Tibial artery (tissue), 4 donors: ENCODE measurements at regions not wholly inside any gene's neighbourhood (a gene's known extent, or its start where the extent isn't known, plus 50 kb on each side); places are given as distances from the start of the nearest gene placed in this dataset.

ENCODE experiments used
- DNase-seq, 2 donors: peaks; one replicate each; pipeline ENCODE4 v3.0.0-alpha.2; 2019
- H3K27ac ChIP-seq, 2 donors: fragments of 200-600 bp; sonication (generic) in 1 of 2; 1 replicate in 1 of 2; 2 replicates in 1 of 2; pipeline ENCODE4 v1.5.1; 2018 to 2019; ENCODE audit warnings: mild to moderate bottlenecking in 1 of 2
- H3K27me3 ChIP-seq, 2 donors: fragments of 200-600 bp; sonication (generic) in 1 of 2; one replicate each; pipeline versions ENCODE4 v1.5.1 to v1.6.0; 2016 to 2019
- H3K36me3 ChIP-seq, 3 donors: fragments of 200-600 bp; sonication (generic) in 2 of 3; one replicate each; pipeline ENCODE4 v1.5.1; 2016 to 2019; ENCODE audit warnings: mild to moderate bottlenecking in 2 of 3
- H3K4me1 ChIP-seq, 4 donors: fragments of 200-600 bp; sonication (generic) in 2 of 4; 1 replicate in 3 of 4; 2 replicates in 1 of 4; pipeline ENCODE4 v1.5.1; 2016 to 2019
- H3K4me3 ChIP-seq, 2 donors: fragments of 200-600 bp; sonication (generic) in 1 of 2; 1 replicate in 1 of 2; 2 replicates in 1 of 2; pipeline ENCODE4 v1.5.1; 2018 to 2019; ENCODE audit warnings: mild to moderate bottlenecking in 2 of 2
- H3K9me3 ChIP-seq, 3 donors: fragments of 200-600 bp; sonication (generic) in 1 of 3; one replicate each; pipeline ENCODE4 v1.5.1; 2016 to 2019
- CTCF ChIP-seq, 2 experiments: fragments of 200-600 bp in 1 of 2; fragments of 450-650 bp in 1 of 2; IDR thresholded peaks; one replicate each; pipeline ENCODE4 v1.5.1; 2017 to 2019; ENCODE audit warnings: antibody characterized with exemption in 2 of 2, mild to moderate bottlenecking in 1 of 2, moderate library complexity in 1 of 2
- intact Hi-C: fragments of 100-400 bp; cut with DNase I; formaldehyde crosslinking; loops from one replicate; pipeline ENCODE4 v1.15.0; 2023; ENCODE audit warnings: low total_unique reads

GRCh38 chr2:139099721-139100120, 319.5 kb upstream of the NXPH2 start:
- Histone ChIP-seq H3K27ac (no peak overlapping the region), H3K27me3 (no peaks in the 10 kb centered on the region), H3K4me3 (no peak overlapping the region), H3K4me1 (no peaks in the 10 kb centered on the region), H3K9me3 (no peaks in the 10 kb centered on the region), H3K36me3 (no peaks in the 10 kb centered on the region)
- TF ChIP-seq CTCF (IDR thresholded peaks at IDR 0.05): no peak
- DNase-seq: no peak
- intact Hi-C loops: no loop called here

- intact Hi-C loops: no loop called here
Observed at GRCh38 chr2:139098961-139099360, 318.8 kb upstream of the NXPH2 start.

GRCh38 chr2:139083121-139083520, 302.9 kb upstream of the NXPH2 start:
- no peak for TF ChIP-seq CTCF (IDR thresholded peaks at IDR 0.05)
- Histone ChIP-seq H3K4me1 (no peaks in the 10 kb centered on the region), H3K36me3 (no peaks in the 10 kb centered on the region), H3K4me3 (no peak overlapping the region), H3K27me3 (no peaks in the 10 kb centered on the region), H3K27ac (no peak overlapping the region), H3K9me3 (no peaks in the 10 kb centered on the region)
- intact Hi-C loops: no loop called here
- DNase-seq: no peak

More at GRCh38 chr2:139098961-139099360, 318.8 kb upstream of the NXPH2 start:
- H3K4me1 ChIP-seq: no peaks in the 10 kb centered on the region
- DNase-seq: no peak
- no peaks in the 10 kb centered on the region for H3K36me3 ChIP-seq
- no peak overlapping the region for H3K27ac ChIP-seq
- H3K4me3 ChIP-seq: no peak overlapping the region
- H3K9me3 ChIP-seq: no peaks in the 10 kb centered on the region
- TF ChIP-seq CTCF (IDR thresholded peaks at IDR 0.05): no peak
- H3K27me3 ChIP-seq: no peaks in the 10 kb centered on the region

- Histone ChIP-seq H3K27ac (no peak overlapping the region), H3K4me1 (no peaks in the 10 kb centered on the region), H3K9me3 (no peaks in the 10 kb centered on the region), H3K4me3 (no peak overlapping the region), H3K36me3 (no peaks in the 10 kb centered on the region), H3K27me3 (no peaks in the 10 kb centered on the region)
- DNase-seq: no peak
- no peak for TF ChIP-seq CTCF (IDR thresholded peaks at IDR 0.05)
- intact Hi-C loops: no loop called here
Observed at GRCh38 chr2:139080244-139080643, 300.1 kb upstream of the NXPH2 start.

GRCh38 chr2:139079311-139079710, 299.1 kb upstream of the NXPH2 start:
- intact Hi-C loops: no loop called here
- no peak overlapping the region for H3K27ac ChIP-seq
- H3K36me3 ChIP-seq: no peaks in the 10 kb centered on the region
- TF ChIP-seq CTCF (IDR thresholded peaks at IDR 0.05): no peak
- no peaks in the 10 kb centered on the region for H3K27me3 ChIP-seq
- DNase-seq: no peak
- H3K9me3 ChIP-seq: no peaks in the 10 kb centered on the region
- H3K4me1 ChIP-seq: no peaks in the 10 kb centered on the region
- H3K4me3 ChIP-seq: no peak overlapping the region

- no peak for DNase-seq
- no peaks in the 10 kb centered on the region for H3K4me1 ChIP-seq
- no peaks in the 10 kb centered on the region for H3K9me3 ChIP-seq
- no peaks in the 10 kb centered on the region for H3K27me3 ChIP-seq
- intact Hi-C loops: no loop called here
- H3K27ac ChIP-seq: no peak overlapping the region
- no peaks in the 10 kb centered on the region for H3K36me3 ChIP-seq
- no peak for TF ChIP-seq CTCF (IDR thresholded peaks at IDR 0.05)
- no peak overlapping the region for H3K4me3 ChIP-seq
Observed at GRCh38 chr2:139078376-139078775, 298.2 kb upstream of the NXPH2 start.
